ENCODE measurements at regions not wholly inside any gene's neighbourhood (a gene's known extent, or its start where the extent isn't known, plus 50 kb on each side); places are given as distances from the start of the nearest gene placed in this dataset.

- Histone ChIP-seq H3K79me2 (ENCODE audit: insufficient read depth, low read length) (no peaks in the 10 kb centered on the region), H3K4me2 (replicated peaks; ENCODE audit: extremely low read depth, low read length, poor library complexity, severe bottlenecking) (no peak overlapping the region), H3K4me3 (replicated peaks in 1 of 3; ENCODE audit: low read depth in 2 of 3, low read length in 3 of 3) (no peak overlapping the region), H3K36me3 (replicated peaks in 1 of 2; ENCODE audit: control insufficient read depth in 1 of 2, insufficient read depth in 2 of 2, low read length in 2 of 2) (no peaks in the 10 kb centered on the region), H3K27ac (ENCODE audit: low read depth in 1 of 2, low read length in 2 of 2) (no peak overlapping the region), H3K27me3 (ENCODE audit: control insufficient read depth in 2 of 2, insufficient read depth in 2 of 2, low read length in 2 of 2) (no peaks in the 10 kb centered on the region), H4K20me1 (ENCODE audit: insufficient read depth, low read length) (no peaks in the 10 kb centered on the region), H3K9ac (ENCODE audit: insufficient read depth, low read length, poor library complexity, severe bottlenecking) (no peak overlapping the region), H3K9me3 (replicated peaks in 1 of 2; ENCODE audit: control insufficient read depth in 1 of 2, insufficient read depth in 1 of 2, low read length in 2 of 2) (no peaks in the 10 kb centered on the region), H3K4me1 (ENCODE audit: control insufficient read depth in 1 of 2, insufficient read depth in 2 of 2, low read length in 2 of 2) (no peaks in the 10 kb centered on the region), H2AFZ (ENCODE audit: insufficient read depth, low read depth, low read length, poor library complexity, severe bottlenecking) (no peak overlapping the region)
- intact Hi-C loops (cut with micrococcal nuclease) = no loop called here
- peaks cover 0 to 2% (median 0%) of the 10 kb centered on the region in 7 donors for H3K9me3 Mint-ChIP-seq
- H3K4me1 Mint-ChIP-seq = no peaks in the 10 kb centered on the region
- H3K27me3 Mint-ChIP-seq (ENCODE audit: low read depth in 3 of 3) = peaks cover 0 to 1% (median 0%) of the 10 kb centered on the region in 3 donors
- no peak overlapping the region for H3K27ac Mint-ChIP-seq
- whole genome bisulfite sequencing (ENCODE audit: insufficient coverage) = no CpG with 5 or more reads among the region's 1 CpG
- no peaks in the 10 kb centered on the region for H3K36me3 Mint-ChIP-seq
- TF ChIP-seq, protein P1, sequence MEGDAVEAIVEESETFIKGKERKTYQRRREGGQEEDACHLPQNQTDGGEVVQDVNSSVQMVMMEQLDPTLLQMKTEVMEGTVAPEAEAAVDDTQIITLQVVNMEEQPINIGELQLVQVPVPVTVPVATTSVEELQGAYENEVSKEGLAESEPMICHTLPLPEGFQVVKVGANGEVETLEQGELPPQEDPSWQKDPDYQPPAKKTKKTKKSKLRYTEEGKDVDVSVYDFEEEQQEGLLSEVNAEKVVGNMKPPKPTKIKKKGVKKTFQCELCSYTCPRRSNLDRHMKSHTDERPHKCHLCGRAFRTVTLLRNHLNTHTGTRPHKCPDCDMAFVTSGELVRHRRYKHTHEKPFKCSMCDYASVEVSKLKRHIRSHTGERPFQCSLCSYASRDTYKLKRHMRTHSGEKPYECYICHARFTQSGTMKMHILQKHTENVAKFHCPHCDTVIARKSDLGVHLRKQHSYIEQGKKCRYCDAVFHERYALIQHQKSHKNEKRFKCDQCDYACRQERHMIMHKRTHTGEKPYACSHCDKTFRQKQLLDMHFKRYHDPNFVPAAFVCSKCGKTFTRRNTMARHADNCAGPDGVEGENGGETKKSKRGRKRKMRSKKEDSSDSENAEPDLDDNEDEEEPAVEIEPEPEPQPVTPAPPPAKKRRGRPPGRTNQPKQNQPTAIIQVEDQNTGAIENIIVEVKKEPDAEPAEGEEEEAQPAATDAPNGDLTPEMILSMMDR (IDR thresholded peaks at IDR 0.05) = no peak
- no peak overlapping the region for H3K4me3 Mint-ChIP-seq
- no peak for DNase-seq
Observed at GRCh38 chr6:82603871-82604270, 240.3 kb downstream of the TPBG start.

DNA sequence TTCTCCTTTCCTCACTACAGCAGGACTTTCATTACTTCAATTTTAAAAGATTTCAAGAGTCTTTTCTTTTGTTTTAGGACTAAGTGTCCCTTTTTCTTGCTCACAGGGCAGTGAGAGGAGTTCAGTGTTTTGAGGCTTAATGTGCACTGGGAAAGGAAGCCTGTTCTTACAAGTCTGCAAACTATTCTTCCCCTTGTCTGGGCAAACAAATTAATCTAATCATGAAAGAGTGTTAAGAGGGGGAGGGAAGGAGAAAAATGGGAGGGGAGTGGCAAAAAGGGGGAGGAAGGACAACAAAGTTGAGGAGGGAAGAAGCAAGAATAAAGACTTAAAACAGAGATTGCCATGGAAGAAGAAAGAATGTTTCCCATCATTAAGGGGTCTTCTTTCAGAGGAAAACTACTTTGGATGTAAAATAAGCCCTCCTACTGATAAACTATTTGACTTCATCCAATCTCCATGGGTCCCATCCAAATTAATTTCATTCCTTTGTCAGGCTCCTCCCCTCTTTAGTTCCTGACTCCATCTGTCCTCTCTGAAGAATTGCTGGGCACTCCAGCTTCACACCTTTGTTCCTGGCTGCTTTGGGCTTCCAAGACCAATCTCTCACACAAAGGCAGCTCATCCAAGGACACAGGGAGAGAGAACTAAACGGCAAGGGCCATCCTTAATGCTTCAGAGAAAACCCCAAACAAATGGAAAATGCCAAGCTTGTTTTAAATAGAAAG, 244.5 kb downstream of the TPBG start:
- no peaks in the 10 kb centered on the region for H3K9me3 ChIP-seq (replicated peaks in 1 of 2; ENCODE audit: control insufficient read depth in 1 of 2, insufficient read depth in 1 of 2, low read length in 2 of 2)
- H3K4me3 ChIP-seq (replicated peaks in 1 of 3; ENCODE audit: low read depth in 2 of 3, low read length in 3 of 3) = no peak overlapping the region
- TF ChIP-seq, protein P1 (IDR thresholded peaks at IDR 0.05) = no peak
- no peaks in the 10 kb centered on the region for H3K36me3 ChIP-seq (replicated peaks in 1 of 2; ENCODE audit: control insufficient read depth in 1 of 2, insufficient read depth in 2 of 2, low read length in 2 of 2)
- no peaks in the 10 kb centered on the region for H3K4me1 ChIP-seq (ENCODE audit: control insufficient read depth in 1 of 2, insufficient read depth in 2 of 2, low read length in 2 of 2)
- no peak overlapping the region for H3K27ac ChIP-seq (ENCODE audit: low read depth in 1 of 2, low read length in 2 of 2)
- H3K4me1 Mint-ChIP-seq = no peaks in the 10 kb centered on the region
- no peak for DNase-seq
- no peak overlapping the region for H3K27ac Mint-ChIP-seq
- no peaks in the 10 kb centered on the region for H3K36me3 Mint-ChIP-seq
- H3K9me3 Mint-ChIP-seq = peaks cover 0 to 2% (median 0%) of the 10 kb centered on the region in 7 donors
- intact Hi-C loops (cut with micrococcal nuclease) = no loop called here
- H3K27me3 Mint-ChIP-seq (ENCODE audit: low read depth in 3 of 3) = peaks cover 0 to 1% (median 0%) of the 10 kb centered on the region in 3 donors
- no peak overlapping the region for H3K4me2 ChIP-seq (replicated peaks; ENCODE audit: extremely low read depth, low read length, poor library complexity, severe bottlenecking)
- no peak overlapping the region for H2AFZ ChIP-seq (ENCODE audit: insufficient read depth, low read depth, low read length, poor library complexity, severe bottlenecking)
- no peaks in the 10 kb centered on the region for H4K20me1 ChIP-seq (ENCODE audit: insufficient read depth, low read length)
- no peak overlapping the region for H3K4me3 Mint-ChIP-seq
- H3K9ac ChIP-seq (ENCODE audit: insufficient read depth, low read length, poor library complexity, severe bottlenecking) = no peak overlapping the region
- H3K27me3 ChIP-seq (ENCODE audit: control insufficient read depth in 2 of 2, insufficient read depth in 2 of 2, low read length in 2 of 2) = no peaks in the 10 kb centered on the region
- no peaks in the 10 kb centered on the region for H3K79me2 ChIP-seq (ENCODE audit: insufficient read depth, low read length)
- WGBS (ENCODE audit: insufficient coverage) = 0% methylated on average over 1 of the region's 1 CpG
